Fibroblast of lung (primary cell): ENCODE measurements at regions not wholly inside any gene's neighbourhood (a gene's known extent, or its start where the extent isn't known, plus 50 kb on each side); places are given as distances from the start of the nearest gene placed in this dataset.

Experiments used
- DNase-seq, 2 donors: peaks; one replicate each; pipeline versions ENCODE4 v3.0.0 to v3.0.0-alpha.2; 2010; ENCODE audit warnings: low read depth in 2 of 2
- H2AFZ ChIP-seq: 2 replicates; pipeline ENCODE4 v1.5.1; 2012; ENCODE audit warnings: low read length, control low read depth, inconsistent platforms
- H3K27ac ChIP-seq: 2 replicates; pipeline ENCODE4 v1.5.1; 2011; ENCODE audit warnings: low read length, control low read depth; ENCODE audit not compliant: insufficient read depth
- H3K27me3 ChIP-seq: 2 replicates; pipeline ENCODE4 v1.5.1; 2011; ENCODE audit warnings: mild to moderate bottlenecking, low read length; ENCODE audit not compliant: control insufficient read depth, insufficient read depth
- H3K36me3 ChIP-seq: 2 replicates; pipeline ENCODE4 v1.5.1; 2011; ENCODE audit warnings: low read length; ENCODE audit not compliant: control insufficient read depth, insufficient read depth
- H3K4me1 ChIP-seq: 2 replicates; pipeline ENCODE4 v1.5.1; 2011; ENCODE audit warnings: low read length; ENCODE audit not compliant: control insufficient read depth, insufficient read depth; ENCODE audit errors: extremely low read depth
- H3K4me2 ChIP-seq: 2 replicates; pipeline ENCODE4 v1.5.1; 2011; ENCODE audit warnings: low read length, control low read depth; ENCODE audit not compliant: insufficient read depth; ENCODE audit errors: extremely low read depth
- H3K4me3 ChIP-seq, 4 experiments: fragments of 200-600 bp in 1 of 4; sonication (generic) in 1 of 4; replicated peaks in 1 of 4; 2 replicates each; pipeline ENCODE4 v1.5.1; 2011 to 2016; ENCODE audit warnings: low read length in 4 of 4, low read depth in 3 of 4, mild to moderate bottlenecking in 3 of 4, control low read depth in 2 of 4, inconsistent platforms in 1 of 4, mixed read lengths in 1 of 4; ENCODE audit not compliant: insufficient read depth in 1 of 4; ENCODE audit errors: control extremely low read depth in 1 of 4
- H3K79me2 ChIP-seq: 2 replicates; pipeline ENCODE4 v1.5.1; 2012; ENCODE audit warnings: mild to moderate bottlenecking, low read length, inconsistent platforms; ENCODE audit not compliant: control insufficient read depth, insufficient read depth
- H3K9ac ChIP-seq: 2 replicates; pipeline ENCODE4 v1.5.1; 2011; ENCODE audit warnings: mild to moderate bottlenecking, low read length, control low read depth; ENCODE audit not compliant: insufficient read depth
- H3K9me3 ChIP-seq: 2 replicates; pipeline ENCODE4 v1.5.1; 2012; ENCODE audit warnings: low read depth, low read length; ENCODE audit not compliant: control insufficient read depth, insufficient read depth
- H4K20me1 ChIP-seq: 2 replicates; pipeline ENCODE4 v1.5.1; 2011; ENCODE audit warnings: low read length; ENCODE audit not compliant: control insufficient read depth, insufficient read depth; ENCODE audit errors: extremely low read depth
- EZH2 ChIP-seq: IDR thresholded peaks from 2 replicates; pipeline ENCODE4 v1.5.1; 2012; ENCODE audit warnings: low read length, control low read depth, mild to moderate bottlenecking; ENCODE audit errors: missing control alignments
- TF ChIP-seq, protein P1 (sequence below), 2 donors: IDR thresholded peaks in 1 of 2; conservative IDR thresholded peaks in 1 of 2; 1 replicate in 1 of 2; 2 replicates in 1 of 2; pipeline ENCODE4 v1.5.1; 2011 to 2012; ENCODE audit warnings: low read length in 2 of 2, control low read depth in 1 of 2, inconsistent platforms in 1 of 2, low read depth in 1 of 2, mild to moderate bottlenecking in 1 of 2

DNA sequence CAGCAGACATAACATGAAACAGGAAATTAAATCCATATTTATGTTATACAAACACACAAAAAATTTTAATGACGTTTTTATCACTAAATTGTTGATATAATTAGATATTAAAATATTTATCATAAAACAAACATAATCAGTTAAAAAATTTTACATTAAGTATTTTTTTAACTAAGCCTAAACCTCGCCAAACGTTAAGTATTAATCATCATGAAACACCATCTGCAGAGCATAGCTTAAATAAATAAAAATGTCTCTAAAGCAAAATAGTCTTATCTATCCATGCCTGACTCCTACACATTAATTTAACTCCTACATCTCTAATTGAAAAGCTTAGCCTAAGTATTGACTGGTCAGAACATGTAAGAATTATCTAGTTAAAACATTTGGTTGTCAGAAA lies 271.6 kb upstream of the RND3 start:
- no peak for TF ChIP-seq EZH2
- TF ChIP-seq, protein P1, sequence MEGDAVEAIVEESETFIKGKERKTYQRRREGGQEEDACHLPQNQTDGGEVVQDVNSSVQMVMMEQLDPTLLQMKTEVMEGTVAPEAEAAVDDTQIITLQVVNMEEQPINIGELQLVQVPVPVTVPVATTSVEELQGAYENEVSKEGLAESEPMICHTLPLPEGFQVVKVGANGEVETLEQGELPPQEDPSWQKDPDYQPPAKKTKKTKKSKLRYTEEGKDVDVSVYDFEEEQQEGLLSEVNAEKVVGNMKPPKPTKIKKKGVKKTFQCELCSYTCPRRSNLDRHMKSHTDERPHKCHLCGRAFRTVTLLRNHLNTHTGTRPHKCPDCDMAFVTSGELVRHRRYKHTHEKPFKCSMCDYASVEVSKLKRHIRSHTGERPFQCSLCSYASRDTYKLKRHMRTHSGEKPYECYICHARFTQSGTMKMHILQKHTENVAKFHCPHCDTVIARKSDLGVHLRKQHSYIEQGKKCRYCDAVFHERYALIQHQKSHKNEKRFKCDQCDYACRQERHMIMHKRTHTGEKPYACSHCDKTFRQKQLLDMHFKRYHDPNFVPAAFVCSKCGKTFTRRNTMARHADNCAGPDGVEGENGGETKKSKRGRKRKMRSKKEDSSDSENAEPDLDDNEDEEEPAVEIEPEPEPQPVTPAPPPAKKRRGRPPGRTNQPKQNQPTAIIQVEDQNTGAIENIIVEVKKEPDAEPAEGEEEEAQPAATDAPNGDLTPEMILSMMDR (conservative IDR thresholded peaks at IDR 0.05 in 1 of 2, IDR thresholded peaks at IDR 0.05 in 1 of 2; ENCODE audit: low read depth in 1 of 2, low read length in 2 of 2), result no peak
- peak; percentile 22 to 30 for DNase-seq
- Histone ChIP-seq H4K20me1 (no peaks in the 10 kb centered on the region), H3K36me3 (no peaks in the 10 kb centered on the region), H3K4me3 (no peak overlapping the region), H3K9me3 (no peaks in the 10 kb centered on the region), H3K4me1 (no peaks in the 10 kb centered on the region), H2AFZ (no peak overlapping the region), H3K27ac (no peak overlapping the region), H3K9ac (no peak overlapping the region), H3K79me2 (no peaks in the 10 kb centered on the region), H3K4me2 (no peak overlapping the region), H3K27me3 (no peaks in the 10 kb centered on the region)

DNA sequence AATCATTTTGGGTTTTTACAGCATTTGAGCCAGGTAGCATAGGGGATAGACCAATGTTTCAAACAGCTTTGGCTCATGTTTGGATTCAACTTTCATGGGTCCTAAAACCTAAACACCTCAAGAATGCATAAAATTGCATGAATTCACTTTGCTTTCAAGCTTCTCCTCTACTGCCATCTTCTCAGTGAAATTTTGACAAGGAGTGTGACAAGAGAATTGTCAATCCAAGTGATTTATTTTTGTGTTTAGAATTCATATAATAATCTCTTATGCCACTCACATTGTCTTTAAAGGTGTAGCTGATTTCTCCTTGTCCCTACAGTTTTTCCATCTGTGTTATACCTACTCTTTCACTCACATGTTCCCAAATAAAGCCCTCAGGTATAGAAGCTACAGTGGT lies 264.8 kb upstream of the RND3 start:
- Histone ChIP-seq H3K27ac (no peak overlapping the region), H3K79me2 (no peaks in the 10 kb centered on the region), H3K27me3 (no peaks in the 10 kb centered on the region), H3K4me3 (no peak overlapping the region), H3K9me3 (no peaks in the 10 kb centered on the region), H3K36me3 (no peaks in the 10 kb centered on the region), H2AFZ (no peak overlapping the region), H3K9ac (no peak overlapping the region), H4K20me1 (no peaks in the 10 kb centered on the region), H3K4me1 (no peaks in the 10 kb centered on the region), H3K4me2 (no peak overlapping the region)
- no peak for DNase-seq
- no peak for TF ChIP-seq EZH2

DNA sequence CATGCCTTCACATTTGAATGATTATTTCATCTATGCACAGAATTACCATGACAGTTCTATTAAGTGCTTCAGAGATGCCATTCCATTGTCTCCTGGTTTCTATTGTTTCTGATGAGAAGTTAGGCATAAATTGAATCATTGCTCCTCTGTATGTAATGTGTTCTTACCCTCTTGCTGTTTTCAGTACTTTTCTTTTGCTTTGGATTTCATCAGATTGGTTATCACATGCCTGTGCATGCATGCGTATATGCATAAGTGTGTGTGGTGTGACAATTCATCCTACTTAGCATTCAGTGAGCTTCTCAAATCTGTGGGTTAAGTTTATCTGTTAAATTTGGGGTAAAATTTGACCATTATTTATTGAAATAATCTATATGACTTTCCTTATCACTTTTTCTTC lies 263.3 kb upstream of the RND3 start:
- no peak overlapping the region for H3K9ac ChIP-seq
- no peaks in the 10 kb centered on the region for H4K20me1 ChIP-seq
- H3K4me3 ChIP-seq, result no peak overlapping the region
- no peak overlapping the region for H3K27ac ChIP-seq
- TF ChIP-seq, protein P1 (conservative IDR thresholded peaks at IDR 0.05 in 1 of 2, IDR thresholded peaks at IDR 0.05 in 1 of 2; ENCODE audit: low read depth in 1 of 2, low read length in 2 of 2), result no peak
- TF ChIP-seq EZH2, result no peak
- H3K79me2 ChIP-seq, result no peaks in the 10 kb centered on the region
- H3K4me1 ChIP-seq, result no peaks in the 10 kb centered on the region
- H2AFZ ChIP-seq, result no peak overlapping the region
- peak; percentile 12 to 30 for DNase-seq
- no peak overlapping the region for H3K4me2 ChIP-seq
- H3K27me3 ChIP-seq, result no peaks in the 10 kb centered on the region
- H3K9me3 ChIP-seq, result no peaks in the 10 kb centered on the region
- H3K36me3 ChIP-seq, result no peaks in the 10 kb centered on the region

DNA sequence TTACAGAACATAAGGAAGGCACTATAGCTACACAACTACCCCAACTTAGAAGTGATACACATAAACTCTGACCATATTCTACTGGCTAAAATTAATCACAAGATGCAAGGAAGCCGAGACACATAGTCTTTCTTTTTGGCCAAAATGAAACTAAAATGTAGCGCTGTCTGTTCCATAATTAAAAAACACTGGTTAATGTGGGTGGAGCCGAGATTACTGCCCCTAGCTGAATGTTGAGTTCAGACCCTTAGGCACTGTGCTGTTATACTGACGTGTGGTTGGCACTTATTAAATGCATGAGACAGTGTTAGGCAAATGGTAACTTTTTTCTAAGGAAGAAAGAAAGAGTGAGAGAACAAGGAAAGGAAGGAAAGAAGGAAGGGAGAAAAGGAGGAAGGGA lies 254.6 kb upstream of the RND3 start:
- Histone ChIP-seq H3K27ac (no peak overlapping the region), H3K27me3 (no peaks in the 10 kb centered on the region), H3K4me1 (no peaks in the 10 kb centered on the region), H3K4me3 (no peak overlapping the region), H3K36me3 (no peaks in the 10 kb centered on the region), H4K20me1 (no peaks in the 10 kb centered on the region), H3K4me2 (no peak overlapping the region), H3K79me2 (no peaks in the 10 kb centered on the region), H3K9me3 (no peaks in the 10 kb centered on the region), H3K9ac (no peak overlapping the region), H2AFZ (peak overlapping the region; percentile 52)
- DNase-seq, result no peak
- TF ChIP-seq, protein P1 (conservative IDR thresholded peaks at IDR 0.05 in 1 of 2, IDR thresholded peaks at IDR 0.05 in 1 of 2; ENCODE audit: low read depth in 1 of 2, low read length in 2 of 2), result no peak
- TF ChIP-seq EZH2, result no peak
